ENCODE measurements at regions not wholly inside any gene's neighbourhood (a gene's known extent, or its start where the extent isn't known, plus 50 kb on each side); places are given as distances from the start of the nearest gene placed in this dataset.

GRCh38 chr4:27178061-27178460 lies 317.4 kb downstream of the STIM2 start:
- H3K4me1 ChIP-seq (ENCODE audit: control insufficient read depth, insufficient read depth, low read length), result no peaks in the 10 kb centered on the region
- H3K79me2 ChIP-seq (ENCODE audit: control insufficient read depth, insufficient read depth, low read length), result no peaks in the 10 kb centered on the region
- no peak for ATAC-seq
- H2AFZ ChIP-seq (ENCODE audit: control insufficient read depth, low read depth, low read length), result no peak overlapping the region
- ChIA-PET POLR2A (no interaction called here), RAD21 (ENCODE audit: unreplicated experiment) (no interaction called here), SMC1A (ENCODE audit: uncharacterized antibody, unreplicated experiment) (no interaction called here), CTCF (no interaction called here)
- intact Hi-C loops (cut with micrococcal nuclease; ENCODE audit: unreplicated experiment), result loop anchor here (5.0 kb wide), 1 partner anchor 139 kb away; no protein-coding TSS in a partner anchor
- H3K36me3 ChIP-seq (ENCODE audit: control insufficient read depth in 2 of 2, insufficient read depth in 2 of 2, low read length in 1 of 2), result no peaks in the 10 kb centered on the region
- no peak overlapping the region for H3K4me2 ChIP-seq (ENCODE audit: control insufficient read depth, insufficient read depth)
- DNase-seq (ENCODE audit: low read depth, low spot score), result no peak
- H3K9me3 ChIP-seq (replicated peaks; ENCODE audit: control insufficient read depth, insufficient read depth, low read length), result no peaks in the 10 kb centered on the region
- FAIRE-seq, result no peak
- BruUV-seq (replicated peaks), result no TSS peak
- WGBS (ENCODE audit: insufficient coverage, insufficient replicate concordance, low lambda C conversion rate, missing lambda C conversion rate), result 0% methylated on average over 2 of the region's 2 CpGs
- H3K27ac ChIP-seq (ENCODE audit: control insufficient read depth, insufficient read depth), result no peak overlapping the region
- H3K4me3 ChIP-seq, result no peak overlapping the region
- TF ChIP-seq HSF1 (IDR thresholded peaks at IDR 0.05; ENCODE audit: low read depth, low read length) (no peak), BRCA1 (IDR thresholded peaks at IDR 0.05; ENCODE audit: low read depth, low read length) (no peak), BCL3 (IDR thresholded peaks at IDR 0.05; ENCODE audit: borderline replicate concordance, insufficient read depth, low read depth, low read length, poor library complexity, severe bottlenecking) (no peak), POLR2AphosphoS5 (IDR thresholded peaks at IDR 0.05; ENCODE audit: low read length) (no peak), SREBF2 (IDR thresholded peaks at IDR 0.05; ENCODE audit: low read length) (no peak), ZNF687 (IDR thresholded peaks at IDR 0.05) (no peak), ZSCAN29 (IDR thresholded peaks at IDR 0.05) (no peak), SMAD5 (IDR thresholded peaks at IDR 0.05; ENCODE audit: low read depth) (no peak), CREM (IDR thresholded peaks at IDR 0.05; ENCODE audit: low read depth) (no peak), SIX5 (IDR thresholded peaks at IDR 0.05; ENCODE audit: low read depth, low read length, severe bottlenecking) (no peak), USF1 (IDR thresholded peaks at IDR 0.05; ENCODE audit: borderline replicate concordance, extremely low read length, insufficient read depth, low read depth, low read length) (no peak), EED (IDR thresholded peaks at IDR 0.05; ENCODE audit: low read depth) (no peak), PKNOX1 (IDR thresholded peaks at IDR 0.05) (no peak), ZNF384 (IDR thresholded peaks at IDR 0.05; ENCODE audit: borderline replicate concordance, low read depth, low read length) (no peak), FOXM1 (IDR thresholded peaks at IDR 0.05; ENCODE audit: low read depth, low read length) (no peak)
- no peak overlapping the region for H3K9ac ChIP-seq (ENCODE audit: control insufficient read depth, insufficient read depth, low read length)
- H3K27me3 ChIP-seq (replicated peaks in 1 of 2; ENCODE audit: control insufficient read depth in 2 of 2, insufficient read depth in 2 of 2, low read length in 1 of 2), result no peaks in the 10 kb centered on the region
- H4K20me1 ChIP-seq (ENCODE audit: control insufficient read depth, insufficient read depth), result no peaks in the 10 kb centered on the region
- in situ Hi-C loops (cut with MboI), result no loop called here

All from GM12878 (cell line).